GM21381 (cell line): ENCODE measurements at regions not wholly inside any gene's neighbourhood (a gene's known extent, or its start where the extent isn't known, plus 50 kb on each side); places are given as distances from the start of the nearest gene placed in this dataset.

ENCODE experiments used
- ATAC-seq: cut with Tn5 transposase; IDR thresholded peaks from one replicate; pipeline ENCODE4 v1.9.1; 2021; ENCODE audit warnings: mild to moderate bottlenecking, moderate library complexity; ENCODE audit not compliant: unreplicated experiment

- ATAC-seq = no peak
Measured at GRCh38 chr7:109121599-109122300, 552.1 kb downstream of the DNAJB9 start.

- ATAC-seq = no peak
Measured at GRCh38 chr7:109125001-109125400, 555.3 kb downstream of the DNAJB9 start.

- no peak for ATAC-seq
Measured at GRCh38 chr7:109126404-109127050, 556.9 kb downstream of the DNAJB9 start.

GRCh38 chr7:109127145-109127544 is 557.5 kb downstream of the DNAJB9 start:
- no peak for ATAC-seq

- ATAC-seq = no peak
Measured at GRCh38 chr7:109131141-109131540, 561.5 kb downstream of the DNAJB9 start.

GRCh38 chr7:109136893-109137292 is 567.2 kb downstream of the DNAJB9 start:
- no peak for ATAC-seq

- no peak for ATAC-seq
Measured at GRCh38 chr7:109154748-109155147, 585.1 kb downstream of the DNAJB9 start.

- no peak for ATAC-seq
Measured at GRCh38 chr7:109158246-109158645, 588.6 kb downstream of the DNAJB9 start.

- ATAC-seq = no peak
Measured at GRCh38 chr7:109176661-109177060, 607.0 kb downstream of the DNAJB9 start.

GRCh38 chr7:109178342-109178741 is 608.7 kb downstream of the DNAJB9 start:
- ATAC-seq = no peak

- ATAC-seq = no peak
Measured at GRCh38 chr7:109179601-109180000, 609.9 kb downstream of the DNAJB9 start.

- no peak for ATAC-seq
Measured at GRCh38 chr7:109190766-109191398, 621.2 kb downstream of the DNAJB9 start.

GRCh38 chr7:109206196-109206595 is 636.5 kb downstream of the DNAJB9 start:
- no peak for ATAC-seq

GRCh38 chr7:109213081-109213480 is 643.4 kb downstream of the DNAJB9 start:
- no peak for ATAC-seq

GRCh38 chr7:109215341-109215740 is 645.7 kb downstream of the DNAJB9 start:
- ATAC-seq = no peak

GRCh38 chr7:109224100-109224499 is 654.4 kb downstream of the DNAJB9 start:
- ATAC-seq = no peak

GRCh38 chr7:109226699-109227098 is 657.0 kb downstream of the DNAJB9 start:
- no peak for ATAC-seq

- no peak for ATAC-seq
Measured at GRCh38 chr7:109235316-109235715, 665.6 kb downstream of the DNAJB9 start.

- ATAC-seq = no peak
Measured at GRCh38 chr7:109246330-109247077, 676.8 kb downstream of the DNAJB9 start.

GRCh38 chr7:109256762-109257560 is 687.3 kb downstream of the DNAJB9 start:
- ATAC-seq = no peak

- peak; percentile 81 for ATAC-seq
Measured at GRCh38 chr7:109259151-109259550, 689.5 kb downstream of the DNAJB9 start.
